K562 (cell line): ENCODE measurements at regions not wholly inside any gene's neighbourhood (a gene's known extent, or its start where the extent isn't known, plus 50 kb on each side); places are given as distances from the start of the nearest gene placed in this dataset.

Experiments
- ATAC-seq: fragments of 200-7000 bp; cut with Tn5 transposase; 3 replicates; pipeline ENCODE4 v1.9.1; 2020; ENCODE audit warnings: moderate library complexity
- BruUV-seq: library from RNA; stranded (reverse); fragments of 400-500 nt; replicated peaks from 2 replicates; lab custom pipeline; 2021; lab: Mats Ljungman, UMichigan
- CTCF ChIA-PET: fragments of 300-600 bp; formaldehyde crosslinking; extraction: SDS; loops from one replicate; lab custom pipeline; 2021; ENCODE audit warnings: low intra/inter-chr PET ratio; lab: Yijun Ruan, JAX
- POLR2A ChIA-PET: fragments of 300-600, 350-650 bp; sonication (Branson Sonifier 250); formaldehyde crosslinking; extraction: SDS; loops from one replicate; lab custom pipeline; 2021; ENCODE audit warnings: antibody characterized with exemption, inconsistent platforms; lab: Yijun Ruan, JAX
- DNase-seq, 4 experiments: peaks; one replicate each; pipeline versions ENCODE4 v3.0.0 to v3.0.0-alpha.2; 2011 to 2018; ENCODE audit warnings: low spot score in 3 of 4, mixed read lengths in 3 of 4; ENCODE audit errors: extremely low read depth in 1 of 4
- FAIRE-seq: peaks from 2 replicates; lab custom pipeline; 2011; peaks lifted over from hg19 to GRCh38; lab: Jason Lieb, UNC
- H2AFZ ChIP-seq: 2 replicates; pipeline ENCODE4 v1.6.0; 2011; ENCODE audit warnings: low read depth, low read length, control low read depth, inconsistent platforms
- H3K27ac ChIP-seq: fragments of 200-600 bp; 3 replicates; pipeline ENCODE4 v1.8.0; 2011; ENCODE audit warnings: low read depth, mild to moderate bottlenecking, control low read depth, inconsistent platforms, low read length, moderate library complexity, mixed read lengths; ENCODE audit errors: extremely low read depth
- H3K27me3 ChIP-seq, 2 experiments: fragments of 300-600 bp in 1 of 2; 2 replicates in 1 of 2; 3 replicates in 1 of 2; pipeline versions ENCODE4 v1.6.0 to v1.8.0; 2011; ENCODE audit warnings: inconsistent platforms in 2 of 2, low read length in 2 of 2, mild to moderate bottlenecking in 1 of 2, mixed read lengths in 1 of 2, moderate library complexity in 1 of 2; ENCODE audit not compliant: control insufficient read depth in 2 of 2, insufficient read depth in 2 of 2
- H3K36me3 ChIP-seq: fragments of 300-600 bp; 3 replicates; pipeline ENCODE4 v1.8.0; 2011; ENCODE audit warnings: mild to moderate bottlenecking, low read length, inconsistent platforms; ENCODE audit not compliant: control insufficient read depth, insufficient read depth
- H3K4me1 ChIP-seq, 2 experiments: fragments of 200-600 bp in 1 of 2; replicated peaks in 1 of 2; 2 replicates in 1 of 2; 3 replicates in 1 of 2; pipeline versions ENCODE4 v1.5.1 to v1.8.0; 2011; ENCODE audit warnings: inconsistent platforms in 2 of 2, low read length in 2 of 2, mild to moderate bottlenecking in 1 of 2, mixed read lengths in 1 of 2, moderate library complexity in 1 of 2; ENCODE audit not compliant: control insufficient read depth in 2 of 2, insufficient read depth in 2 of 2
- H3K4me2 ChIP-seq: 2 replicates; pipeline ENCODE4 v1.6.1; 2011; ENCODE audit warnings: low read length, control low read depth, inconsistent platforms, mixed read lengths; ENCODE audit not compliant: insufficient read depth
- H3K4me3 ChIP-seq: fragments of 200-600 bp; sonication (generic), shearing (Covaris generic); 2 replicates; pipeline ENCODE4 v1.5.1; 2016; ENCODE audit warnings: control low read depth, inconsistent platforms
- H3K79me2 ChIP-seq: fragments of 200-600 bp; 3 replicates; pipeline ENCODE4 v1.8.0; 2011; ENCODE audit warnings: low read length, inconsistent platforms; ENCODE audit not compliant: control insufficient read depth, insufficient read depth
- H3K9ac ChIP-seq, 2 experiments: 2 replicates each; pipeline versions ENCODE4 v1.6.0 to v1.6.1; 2011; ENCODE audit warnings: low read depth in 2 of 2, low read length in 2 of 2, control low read depth in 1 of 2, inconsistent platforms in 1 of 2, mild to moderate bottlenecking in 1 of 2, mixed read lengths in 1 of 2; ENCODE audit not compliant: insufficient read depth in 1 of 2
- H3K9me1 ChIP-seq: one replicate; pipeline ENCODE4 v1.6.0; 2011; ENCODE audit warnings: inconsistent platforms, mild to moderate bottlenecking, low read length, moderate library complexity; ENCODE audit not compliant: control insufficient read depth, insufficient read depth
- H3K9me3 ChIP-seq: replicated peaks from 2 replicates; pipeline ENCODE4 v1.5.1; 2011; ENCODE audit warnings: low read depth, low read length, inconsistent platforms; ENCODE audit not compliant: control insufficient read depth, insufficient read depth
- H4K20me1 ChIP-seq: replicated peaks from 2 replicates; pipeline ENCODE4 v1.6.1; 2011; ENCODE audit warnings: low read length, inconsistent platforms, mixed read lengths; ENCODE audit not compliant: control insufficient read depth, insufficient read depth
- ETV6 ChIP-seq, 3 experiments: fragments of 150-350 bp in 1 of 3; sonication (generic) in 1 of 3; formaldehyde crosslinking in 1 of 3; IDR thresholded peaks; 2 replicates each; pipeline versions ENCODE4 v1.6.1 to v1.8.0; 2014 to 2022; ENCODE audit warnings: borderline replicate concordance in 2 of 3, low read depth in 2 of 3, antibody characterized with exemption in 1 of 3, low read length in 1 of 3, mild to moderate bottlenecking in 1 of 3, missing genetic modification reagents in 1 of 3
- HMGN3 ChIP-seq: IDR thresholded peaks from 2 replicates; pipeline ENCODE4 v1.6.1; 2011; ENCODE audit warnings: borderline replicate concordance, low read depth, mild to moderate bottlenecking, mixed read lengths, low read length; ENCODE audit not compliant: insufficient read length; ENCODE audit errors: extremely low read depth
- SIN3A ChIP-seq, 2 experiments: fragments of 150-350 bp in 1 of 2; IDR thresholded peaks; 2 replicates each; pipeline ENCODE4 v1.6.1; 2011 to 2016; ENCODE audit warnings: borderline replicate concordance in 2 of 2, low read depth in 2 of 2, low read length in 2 of 2, mild to moderate bottlenecking in 2 of 2, moderate library complexity in 2 of 2; ENCODE audit not compliant: control insufficient read depth in 1 of 2
- SRSF7 ChIP-seq: fragments of 200-400 bp; formaldehyde crosslinking; optimal IDR thresholded peaks from 2 replicates; pipeline ENCODE3; 2017; ENCODE audit warnings: mild to moderate bottlenecking, low read depth, low read length
- ZKSCAN8 ChIP-seq: fragments of 200-800 bp; sonication (Bioruptor generic); IDR thresholded peaks from 2 replicates; pipeline ENCODE4 v1.6.1; 2016; ENCODE audit warnings: missing genetic modification characterization, missing compliant biosample characterization
- WGBS: fragments of 100-300 bp; shearing (Covaris generic); methylation state at CpG from one replicate; pipeline ENCODE4 v1.1.6; 2016; ENCODE audit warnings: low coverage, mixed read lengths; ENCODE audit not compliant: insufficient coverage; ENCODE audit errors: missing lambda C conversion rate; 5-methylcytosine and 5-hydroxymethylcytosine counted together
- in situ Hi-C: fragments of 300-500 bp; cut with MboI; formaldehyde crosslinking; loops from 4 replicates; pipeline ENCODE4 v1.15.0; 2018; ENCODE audit warnings: inconsistent platforms, mixed read lengths
- intact Hi-C: fragments of 100-400 bp; cut with micrococcal nuclease; formaldehyde crosslinking; loops from 2 replicates; pipeline ENCODE4 v1.14.2; 2022
- TF ChIP-seq, protein P1 (sequence below): fragments of 450-650 bp; IDR thresholded peaks from 2 replicates; pipeline ENCODE4 v1.6.1; 2016; ENCODE audit warnings: low read depth
- TF ChIP-seq, protein P2 (sequence below): fragments of 450-650 bp; formaldehyde crosslinking; IDR thresholded peaks from 2 replicates; pipeline ENCODE4 v1.4.0; 2020; ENCODE audit warnings: mild to moderate bottlenecking, moderate library complexity
- TF ChIP-seq, protein P3 (sequence below): fragments of 450-650 bp; IDR thresholded peaks from 2 replicates; pipeline ENCODE4 v1.6.1; 2017; ENCODE audit warnings: antibody characterized with exemption

DNA sequence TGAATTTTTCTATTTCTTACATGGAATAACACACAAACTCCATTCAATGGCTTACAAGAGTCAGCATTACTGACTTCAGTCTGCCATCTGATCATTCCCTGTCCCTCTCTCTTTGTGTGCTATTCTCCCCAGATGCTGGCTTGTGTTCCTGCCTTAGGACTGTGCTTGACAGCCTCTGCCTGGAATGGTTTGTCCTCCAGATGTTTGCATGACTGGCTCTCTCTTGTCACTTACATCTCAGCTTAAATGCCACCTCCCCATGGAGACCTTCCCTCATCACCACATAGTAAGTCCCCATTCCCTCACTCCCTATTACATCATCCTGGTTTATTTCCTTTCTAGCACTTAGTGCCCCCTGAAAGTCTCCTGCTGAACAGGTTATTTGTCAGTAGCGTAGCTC, 181.6 kb downstream of the KTN1 start:
- Histone ChIP-seq H3K4me1 (no peaks in the 10 kb centered on the region), H3K79me2 (no peaks in the 10 kb centered on the region), H3K27ac (no peak overlapping the region), H4K20me1 (no peaks in the 10 kb centered on the region), H3K36me3 (no peaks in the 10 kb centered on the region), H3K4me2 (no peak overlapping the region), H3K9ac (no peak overlapping the region), H3K9me3 (no peaks in the 10 kb centered on the region), H3K9me1 (no peaks in the 10 kb centered on the region), H2AFZ (no peak overlapping the region), H3K27me3 (peaks cover 3 to 4% of the 10 kb centered on the region in 2 experiments; a peak in 2 of 5 replicates), H3K4me3 (no peak overlapping the region)
- DNase-seq, result no peak
- TF ChIP-seq SIN3A (IDR thresholded peaks at IDR 0.05; ENCODE audit: borderline replicate concordance in 2 of 2, control insufficient read depth in 1 of 2, low read depth in 2 of 2, low read length in 2 of 2) (no peak), ZKSCAN8 (CRISPR knock-in tag) (no peak), SRSF7 (no peak), HMGN3 (no peak), ETV6 (IDR thresholded peaks at IDR 0.05; ENCODE audit: borderline replicate concordance in 1 of 2, low read depth in 2 of 2, low read length in 1 of 2) (no peak), ETV6 (CRISPR knock-in tag; IDR thresholded peaks at IDR 0.05; ENCODE audit: borderline replicate concordance) (no peak)
- TF ChIP-seq, protein P1, sequence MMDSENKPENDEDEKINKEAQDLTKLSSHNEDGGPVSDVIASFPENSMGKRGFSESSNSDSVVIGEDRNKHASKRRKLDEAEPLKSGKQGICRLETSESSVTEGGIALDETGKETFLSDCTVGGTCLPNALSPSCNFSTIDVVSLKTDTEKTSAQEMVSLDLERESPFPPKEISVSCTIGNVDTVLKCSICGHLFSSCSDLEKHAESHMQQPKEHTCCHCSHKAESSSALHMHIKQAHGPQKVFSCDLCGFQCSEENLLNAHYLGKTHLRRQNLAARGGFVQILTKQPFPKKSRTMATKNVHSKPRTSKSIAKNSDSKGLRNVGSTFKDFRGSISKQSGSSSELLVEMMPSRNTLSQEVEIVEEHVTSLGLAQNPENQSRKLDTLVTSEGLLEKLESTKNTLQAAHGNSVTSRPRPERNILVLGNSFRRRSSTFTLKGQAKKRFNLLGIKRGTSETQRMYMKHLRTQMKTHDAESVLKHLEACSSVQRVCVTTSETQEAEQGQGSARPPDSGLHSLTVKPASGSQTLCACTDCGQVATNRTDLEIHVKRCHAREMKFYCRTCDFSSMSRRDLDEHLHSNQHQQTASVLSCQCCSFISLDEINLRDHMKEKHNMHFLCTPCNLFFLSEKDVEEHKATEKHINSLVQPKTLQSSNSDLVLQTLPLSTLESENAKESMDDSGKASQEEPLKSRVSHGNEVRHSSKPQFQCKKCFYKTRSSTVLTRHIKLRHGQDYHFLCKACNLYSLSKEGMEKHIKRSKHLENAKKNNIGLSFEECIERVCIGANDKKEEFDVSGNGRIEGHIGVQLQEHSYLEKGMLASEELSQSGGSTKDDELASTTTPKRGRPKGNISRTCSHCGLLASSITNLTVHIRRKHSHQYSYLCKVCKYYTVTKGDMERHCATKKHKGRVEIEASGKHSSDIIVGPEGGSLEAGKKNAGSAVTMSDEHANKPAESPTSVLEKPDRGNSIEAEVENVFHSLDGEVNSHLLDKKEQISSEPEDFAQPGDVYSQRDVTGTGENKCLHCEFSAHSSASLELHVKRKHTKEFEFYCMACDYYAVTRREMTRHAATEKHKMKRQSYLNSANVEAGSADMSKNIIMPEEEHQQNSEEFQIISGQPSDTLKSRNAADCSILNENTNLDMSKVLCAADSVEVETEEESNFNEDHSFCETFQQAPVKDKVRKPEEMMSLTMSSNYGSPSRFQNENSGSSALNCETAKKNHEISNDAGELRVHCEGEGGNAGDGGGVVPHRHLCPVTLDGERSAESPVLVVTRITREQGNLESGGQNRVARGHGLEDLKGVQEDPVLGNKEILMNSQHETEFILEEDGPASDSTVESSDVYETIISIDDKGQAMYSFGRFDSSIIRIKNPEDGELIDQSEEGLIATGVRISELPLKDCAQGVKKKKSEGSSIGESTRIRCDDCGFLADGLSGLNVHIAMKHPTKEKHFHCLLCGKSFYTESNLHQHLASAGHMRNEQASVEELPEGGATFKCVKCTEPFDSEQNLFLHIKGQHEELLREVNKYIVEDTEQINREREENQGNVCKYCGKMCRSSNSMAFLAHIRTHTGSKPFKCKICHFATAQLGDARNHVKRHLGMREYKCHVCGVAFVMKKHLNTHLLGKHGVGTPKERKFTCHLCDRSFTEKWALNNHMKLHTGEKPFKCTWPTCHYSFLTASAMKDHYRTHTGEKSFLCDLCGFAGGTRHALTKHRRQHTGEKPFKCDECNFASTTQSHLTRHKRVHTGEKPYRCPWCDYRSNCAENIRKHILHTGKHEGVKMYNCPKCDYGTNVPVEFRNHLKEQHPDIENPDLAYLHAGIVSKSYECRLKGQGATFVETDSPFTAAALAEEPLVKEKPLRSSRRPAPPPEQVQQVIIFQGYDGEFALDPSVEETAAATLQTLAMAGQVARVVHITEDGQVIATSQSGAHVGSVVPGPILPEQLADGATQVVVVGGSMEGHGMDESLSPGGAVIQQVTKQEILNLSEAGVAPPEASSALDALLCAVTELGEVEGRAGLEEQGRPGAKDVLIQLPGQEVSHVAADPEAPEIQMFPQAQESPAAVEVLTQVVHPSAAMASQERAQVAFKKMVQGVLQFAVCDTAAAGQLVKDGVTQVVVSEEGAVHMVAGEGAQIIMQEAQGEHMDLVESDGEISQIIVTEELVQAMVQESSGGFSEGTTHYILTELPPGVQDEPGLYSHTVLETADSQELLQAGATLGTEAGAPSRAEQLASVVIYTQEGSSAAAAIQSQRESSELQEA, result no peak
- TF ChIP-seq, protein P2, sequence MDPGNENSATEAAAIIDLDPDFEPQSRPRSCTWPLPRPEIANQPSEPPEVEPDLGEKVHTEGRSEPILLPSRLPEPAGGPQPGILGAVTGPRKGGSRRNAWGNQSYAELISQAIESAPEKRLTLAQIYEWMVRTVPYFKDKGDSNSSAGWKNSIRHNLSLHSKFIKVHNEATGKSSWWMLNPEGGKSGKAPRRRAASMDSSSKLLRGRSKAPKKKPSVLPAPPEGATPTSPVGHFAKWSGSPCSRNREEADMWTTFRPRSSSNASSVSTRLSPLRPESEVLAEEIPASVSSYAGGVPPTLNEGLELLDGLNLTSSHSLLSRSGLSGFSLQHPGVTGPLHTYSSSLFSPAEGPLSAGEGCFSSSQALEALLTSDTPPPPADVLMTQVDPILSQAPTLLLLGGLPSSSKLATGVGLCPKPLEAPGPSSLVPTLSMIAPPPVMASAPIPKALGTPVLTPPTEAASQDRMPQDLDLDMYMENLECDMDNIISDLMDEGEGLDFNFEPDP (CRISPR knock-in tag), result no peak
- TF ChIP-seq, protein P3, sequence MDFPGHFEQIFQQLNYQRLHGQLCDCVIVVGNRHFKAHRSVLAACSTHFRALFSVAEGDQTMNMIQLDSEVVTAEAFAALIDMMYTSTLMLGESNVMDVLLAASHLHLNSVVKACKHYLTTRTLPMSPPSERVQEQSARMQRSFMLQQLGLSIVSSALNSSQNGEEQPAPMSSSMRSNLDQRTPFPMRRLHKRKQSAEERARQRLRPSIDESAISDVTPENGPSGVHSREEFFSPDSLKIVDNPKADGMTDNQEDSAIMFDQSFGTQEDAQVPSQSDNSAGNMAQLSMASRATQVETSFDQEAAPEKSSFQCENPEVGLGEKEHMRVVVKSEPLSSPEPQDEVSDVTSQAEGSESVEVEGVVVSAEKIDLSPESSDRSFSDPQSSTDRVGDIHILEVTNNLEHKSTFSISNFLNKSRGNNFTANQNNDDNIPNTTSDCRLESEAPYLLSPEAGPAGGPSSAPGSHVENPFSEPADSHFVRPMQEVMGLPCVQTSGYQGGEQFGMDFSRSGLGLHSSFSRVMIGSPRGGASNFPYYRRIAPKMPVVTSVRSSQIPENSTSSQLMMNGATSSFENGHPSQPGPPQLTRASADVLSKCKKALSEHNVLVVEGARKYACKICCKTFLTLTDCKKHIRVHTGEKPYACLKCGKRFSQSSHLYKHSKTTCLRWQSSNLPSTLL, result no peak
- no peak for ATAC-seq
- no peak for FAIRE-seq
- WGBS, result 0% methylated on average over 1 of the region's 1 CpG
- POLR2A ChIA-PET, result no interaction called here
- in situ Hi-C loops (no loop called here), intact Hi-C loops (no loop called here)
- no TSS peak for BruUV-seq
- CTCF ChIA-PET, result no interaction called here
